ENCODE measurements at regions not wholly inside any gene's neighbourhood (a gene's known extent, or its start where the extent isn't known, plus 50 kb on each side); places are given as distances from the start of the nearest gene placed in this dataset.

GRCh38 chr9:93813221-93814076 is 141.7 kb downstream of the BARX1 start:
- Histone ChIP-seq H3K4me1 (ENCODE audit: control insufficient read depth, insufficient read depth, low read length) (no peaks in the 10 kb centered on the region), H3K27ac (ENCODE audit: control insufficient read depth, insufficient read depth) (no peak overlapping the region), H3K27me3 (replicated peaks in 1 of 2; ENCODE audit: control insufficient read depth in 2 of 2, insufficient read depth in 2 of 2, low read length in 1 of 2) (no peaks in the 10 kb centered on the region), H3K9ac (ENCODE audit: control insufficient read depth, insufficient read depth, low read length) (no peak overlapping the region), H3K4me2 (ENCODE audit: control insufficient read depth, insufficient read depth) (no peak overlapping the region), H3K36me3 (ENCODE audit: control insufficient read depth in 2 of 2, insufficient read depth in 2 of 2, low read length in 1 of 2) (no peaks in the 10 kb centered on the region), H3K79me2 (ENCODE audit: control insufficient read depth, insufficient read depth, low read length) (no peaks in the 10 kb centered on the region), H3K9me3 (replicated peaks; ENCODE audit: control insufficient read depth, insufficient read depth, low read length) (no peaks in the 10 kb centered on the region), H4K20me1 (ENCODE audit: control insufficient read depth, insufficient read depth) (no peaks in the 10 kb centered on the region), H3K4me3 (no peak overlapping the region), H2AFZ (ENCODE audit: control insufficient read depth, low read depth, low read length) (no peak overlapping the region)
- DNase-seq (ENCODE audit: low read depth, low spot score) = no peak
- intact Hi-C loops (cut with micrococcal nuclease; ENCODE audit: unreplicated experiment) (no loop called here), in situ Hi-C loops (cut with MboI) (no loop called here)
- no TSS peak for BruUV-seq (replicated peaks)
- ChIA-PET SMC1A (ENCODE audit: uncharacterized antibody, unreplicated experiment) (no interaction called here), RAD21 (ENCODE audit: unreplicated experiment) (no interaction called here), CTCF (no interaction called here), POLR2A (no interaction called here)
- no peak for ATAC-seq
- TF ChIP-seq NBN (IDR thresholded peaks at IDR 0.05) = no peak
- no peak for TF ChIP-seq BMI1 (IDR thresholded peaks at IDR 0.05; ENCODE audit: borderline replicate concordance)
- TF ChIP-seq IRF4 (IDR thresholded peaks at IDR 0.05; ENCODE audit: low read depth, low read length) = no peak
- no peak for TF ChIP-seq IRF3 (IDR thresholded peaks at IDR 0.05)
- no peak for TF ChIP-seq EED (IDR thresholded peaks at IDR 0.05; ENCODE audit: low read depth)
- TF ChIP-seq CBX5 (IDR thresholded peaks at IDR 0.05; ENCODE audit: low read depth) = no peak
- TF ChIP-seq MEF2A (IDR thresholded peaks at IDR 0.05; ENCODE audit: insufficient read depth, low read depth, low read length) = no peak
- TF ChIP-seq RAD21 (IDR thresholded peaks at IDR 0.05; ENCODE audit: insufficient read depth, low read depth, low read length) = no peak
- no peak for TF ChIP-seq KLF5 (IDR thresholded peaks at IDR 0.05; ENCODE audit: partially characterized antibody)
- no peak for TF ChIP-seq SUZ12 (IDR thresholded peaks at IDR 0.05; ENCODE audit: unreplicated experiment)
- no peak for TF ChIP-seq SP1 (IDR thresholded peaks at IDR 0.05; ENCODE audit: low read depth, low read length)
- TF ChIP-seq USF1 (IDR thresholded peaks at IDR 0.05; ENCODE audit: borderline replicate concordance, extremely low read length, insufficient read depth, low read depth, low read length) = no peak
- TF ChIP-seq MTA2 (IDR thresholded peaks at IDR 0.05; ENCODE audit: low read depth) = no peak
- TF ChIP-seq NFXL1 (IDR thresholded peaks at IDR 0.05; ENCODE audit: borderline replicate concordance) = no peak
- TF ChIP-seq BCL11A (IDR thresholded peaks at IDR 0.05; ENCODE audit: low read depth, low read length) = no peak
- no peak for TF ChIP-seq MXI1 (IDR thresholded peaks at IDR 0.05; ENCODE audit: low read depth, low read length)
- TF ChIP-seq E2F4 (IDR thresholded peaks at IDR 0.05; ENCODE audit: low read depth, low read length) = no peak
- no peak for TF ChIP-seq TCF12 (IDR thresholded peaks at IDR 0.05; ENCODE audit: low read depth, low read length)
- TF ChIP-seq TAF1 (IDR thresholded peaks at IDR 0.05; ENCODE audit: borderline replicate concordance, low read depth, low read length) = no peak
- no peak for TF ChIP-seq TARDBP (IDR thresholded peaks at IDR 0.05; ENCODE audit: borderline replicate concordance)
- no peak for FAIRE-seq
- 17% methylated on average over 7 of the region's 7 CpGs for WGBS (ENCODE audit: insufficient coverage, insufficient replicate concordance, low lambda C conversion rate, missing lambda C conversion rate)
